Peyer's patch (tissue), 4 donors: ENCODE measurements at regions not wholly inside any gene's neighbourhood (a gene's known extent, or its start where the extent isn't known, plus 50 kb on each side); places are given as distances from the start of the nearest gene placed in this dataset.

Experiments used
- CTCF ChIP-seq, 6 experiments: fragments of 450-650 bp in 4 of 6; fragments of 200-600 bp in 2 of 6; sonication (generic) in 1 of 6; IDR thresholded peaks; one replicate each; pipeline ENCODE4 v1.5.1; 2017 to 2019; ENCODE audit warnings: antibody characterized with exemption in 6 of 6, mild to moderate bottlenecking in 3 of 6, moderate library complexity in 1 of 6
- POLR2A ChIP-seq, 2 donors: fragments of 450-650 bp; IDR thresholded peaks; one replicate each; pipeline ENCODE4 v1.5.1; 2017; ENCODE audit warnings: antibody characterized with exemption in 2 of 2, mild to moderate bottlenecking in 2 of 2, moderate library complexity in 2 of 2

- TF ChIP-seq CTCF (IDR thresholded peaks at IDR 0.05) (no peak), POLR2A (IDR thresholded peaks at IDR 0.05) (no peak)
These were observed 334.5 kb downstream of the TENT4A start for GRCh38 chr5:7047511-7048261.
